ENCODE measurements at regions not wholly inside any gene's neighbourhood (a gene's known extent, or its start where the extent isn't known, plus 50 kb on each side); places are given as distances from the start of the nearest gene placed in this dataset.
A peak's percentile ranks its signal among the peaks of the same experiment; 100 is the strongest.

- Mint-ChIP-seq H3K4me3 (no peak overlapping the region), H3K4me1 (peaks cover 4 to 16% of the 10 kb centered on the region in 2 donors), H3K27ac (no peak overlapping the region), H3K27me3 (ENCODE audit: low read depth in 2 of 2) (peaks cover 8 to 10% of the 10 kb centered on the region in 2 donors), H3K36me3 (no peaks in the 10 kb centered on the region), H3K9me3 (no peaks in the 10 kb centered on the region)
- Histone ChIP-seq H3K27me3 (ENCODE audit: control insufficient read depth, insufficient read depth, low read length) (no peaks in the 10 kb centered on the region), H3K9me3 (ENCODE audit: control insufficient read depth, insufficient read depth, low read length) (no peaks in the 10 kb centered on the region), H3K4me3 (ENCODE audit: low read length) (no peak overlapping the region), H3K27ac (ENCODE audit: low read length) (no peak overlapping the region), H3K4me1 (ENCODE audit: control insufficient read depth, insufficient read depth, low read length) (no peaks in the 10 kb centered on the region), H3K36me3 (ENCODE audit: control insufficient read depth, insufficient read depth, low read length) (no peaks in the 10 kb centered on the region)
- no peak for DNase-seq
- intact Hi-C loops (cut with micrococcal nuclease), result no loop called here
- no peak for TF ChIP-seq CTCF (IDR thresholded peaks at IDR 0.05)
- 72% methylated on average over 3 of the region's 3 CpGs for WGBS (ENCODE audit: insufficient coverage)
- ATAC-seq, result no peak
These were observed 88.9 kb downstream of the CCR1 start for GRCh38 chr3:46119253-46119652.

GRCh38 chr3:46116996-46117395 lies 89.7 kb upstream of the XCR1 start:
- no peak overlapping the region for H3K27ac ChIP-seq (ENCODE audit: low read length)
- H3K27ac Mint-ChIP-seq, result no peak overlapping the region
- H3K4me1 ChIP-seq (ENCODE audit: control insufficient read depth, insufficient read depth, low read length), result peaks cover 6% of the 10 kb centered on the region
- H3K9me3 Mint-ChIP-seq, result no peaks in the 10 kb centered on the region
- no peaks in the 10 kb centered on the region for H3K9me3 ChIP-seq (ENCODE audit: control insufficient read depth, insufficient read depth, low read length)
- H3K4me3 Mint-ChIP-seq, result no peak overlapping the region
- WGBS (ENCODE audit: insufficient coverage), result 100% methylated on average over 2 of the region's 4 CpGs
- intact Hi-C loops (cut with micrococcal nuclease), result no loop called here
- ATAC-seq (no peak), DNase-seq (no peak)
- H3K4me1 Mint-ChIP-seq, result peaks cover 8 to 18% of the 10 kb centered on the region in 2 donors
- H3K4me3 ChIP-seq (ENCODE audit: low read length), result no peak overlapping the region
- TF ChIP-seq CTCF (IDR thresholded peaks at IDR 0.05), result no peak
- no peaks in the 10 kb centered on the region for H3K27me3 ChIP-seq (ENCODE audit: control insufficient read depth, insufficient read depth, low read length)
- no peaks in the 10 kb centered on the region for H3K36me3 ChIP-seq (ENCODE audit: control insufficient read depth, insufficient read depth, low read length)
- no peaks in the 10 kb centered on the region for H3K36me3 Mint-ChIP-seq
- peaks cover 8 to 10% of the 10 kb centered on the region in 2 donors for H3K27me3 Mint-ChIP-seq (ENCODE audit: low read depth in 2 of 2)

GRCh38 chr3:46114323-46114988 lies 87.2 kb upstream of the XCR1 start:
- H3K27ac Mint-ChIP-seq, result peak overlapping the region; percentile 2 to 7
- no peaks in the 10 kb centered on the region for H3K27me3 ChIP-seq (ENCODE audit: control insufficient read depth, insufficient read depth, low read length)
- no peaks in the 10 kb centered on the region for H3K9me3 ChIP-seq (ENCODE audit: control insufficient read depth, insufficient read depth, low read length)
- DNase-seq (no peak), ATAC-seq (no peak)
- H3K36me3 ChIP-seq (ENCODE audit: control insufficient read depth, insufficient read depth, low read length), result no peaks in the 10 kb centered on the region
- H3K36me3 Mint-ChIP-seq, result no peaks in the 10 kb centered on the region
- WGBS (ENCODE audit: insufficient coverage), result no CpG with 5 or more reads among the region's 1 CpG
- no peak overlapping the region for H3K4me3 ChIP-seq (ENCODE audit: low read length)
- H3K9me3 Mint-ChIP-seq, result no peaks in the 10 kb centered on the region
- intact Hi-C loops (cut with micrococcal nuclease), result no loop called here
- no peak overlapping the region for H3K4me3 Mint-ChIP-seq
- peaks cover 28 to 34% of the 10 kb centered on the region in 2 donors for H3K4me1 Mint-ChIP-seq
- H3K4me1 ChIP-seq (ENCODE audit: control insufficient read depth, insufficient read depth, low read length), result peaks cover 24% of the 10 kb centered on the region
- no peak for TF ChIP-seq CTCF (IDR thresholded peaks at IDR 0.05)
- no peak overlapping the region for H3K27ac ChIP-seq (ENCODE audit: low read length)
- no peaks in the 10 kb centered on the region for H3K27me3 Mint-ChIP-seq (ENCODE audit: low read depth in 2 of 2)

GRCh38 chr3:46113608-46114007 lies 86.3 kb upstream of the XCR1 start:
- Histone ChIP-seq H3K4me1 (ENCODE audit: control insufficient read depth, insufficient read depth, low read length) (peaks cover 32% of the 10 kb centered on the region), H3K4me3 (ENCODE audit: low read length) (no peak overlapping the region), H3K9me3 (ENCODE audit: control insufficient read depth, insufficient read depth, low read length) (no peaks in the 10 kb centered on the region), H3K27me3 (ENCODE audit: control insufficient read depth, insufficient read depth, low read length) (no peaks in the 10 kb centered on the region), H3K36me3 (ENCODE audit: control insufficient read depth, insufficient read depth, low read length) (no peaks in the 10 kb centered on the region), H3K27ac (ENCODE audit: low read length) (no peak overlapping the region)
- ATAC-seq (no peak), DNase-seq (no peak)
- TF ChIP-seq CTCF (IDR thresholded peaks at IDR 0.05), result no peak
- Mint-ChIP-seq H3K9me3 (peaks cover 0 to 4% of the 10 kb centered on the region in 2 donors), H3K4me3 (no peak overlapping the region), H3K27me3 (ENCODE audit: low read depth in 2 of 2) (no peaks in the 10 kb centered on the region), H3K36me3 (no peaks in the 10 kb centered on the region), H3K4me1 (peaks cover 37 to 43% of the 10 kb centered on the region in 2 donors), H3K27ac (no peak overlapping the region)
- intact Hi-C loops (cut with micrococcal nuclease), result no loop called here
- WGBS (ENCODE audit: insufficient coverage), result 91% methylated on average over 4 of the region's 4 CpGs
